ENCODE measurements at regions not wholly inside any gene's neighbourhood (a gene's known extent, or its start where the extent isn't known, plus 50 kb on each side); places are given as distances from the start of the nearest gene placed in this dataset.
"Not testable (repeated sequence)": the region's sequence is repeated elsewhere in the genome, so short reads cannot be mapped to it uniquely, and the experiment has no call there.

DNA sequence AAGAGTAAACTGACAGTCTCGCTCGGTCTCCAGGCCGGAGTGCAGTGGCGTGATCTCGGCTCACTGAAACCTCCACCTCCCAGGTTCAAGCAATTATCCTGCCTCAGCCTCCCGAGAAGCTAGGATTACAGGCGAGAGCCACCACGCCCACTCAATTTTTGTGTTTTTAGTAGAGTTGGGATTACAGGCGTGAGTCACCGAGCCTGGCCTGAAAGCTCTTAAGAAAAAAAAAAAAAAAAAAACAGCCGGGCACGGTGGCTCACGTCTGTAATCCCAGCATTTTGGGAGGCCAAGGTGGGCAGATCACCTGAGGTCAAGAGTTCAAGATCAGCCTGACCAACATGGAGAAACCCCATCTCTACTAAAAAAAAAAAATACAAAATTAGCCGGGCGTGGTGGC lies 55.3 kb upstream of the THOC2 start:
- not testable (repeated sequence) for DNase-seq

DNA sequence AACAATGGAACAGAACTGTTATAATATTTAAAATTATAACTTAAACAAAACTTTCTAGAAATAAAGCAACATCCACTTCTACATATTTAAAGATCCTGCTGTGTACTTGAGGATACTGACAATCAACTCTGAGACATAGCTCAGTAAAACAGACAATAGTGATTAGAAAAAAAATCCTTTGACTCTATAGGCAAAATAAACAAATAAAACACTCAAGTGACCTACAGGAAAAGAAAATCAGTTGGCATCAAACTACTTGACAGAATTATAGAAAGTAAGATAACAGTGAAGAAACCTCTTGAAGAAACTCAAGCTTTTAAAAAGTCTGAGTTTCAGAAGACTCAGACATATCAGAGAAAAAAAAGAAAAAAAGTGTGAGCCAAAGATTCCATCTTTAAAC lies 55.9 kb upstream of the THOC2 start:
- no peak for DNase-seq

DNA sequence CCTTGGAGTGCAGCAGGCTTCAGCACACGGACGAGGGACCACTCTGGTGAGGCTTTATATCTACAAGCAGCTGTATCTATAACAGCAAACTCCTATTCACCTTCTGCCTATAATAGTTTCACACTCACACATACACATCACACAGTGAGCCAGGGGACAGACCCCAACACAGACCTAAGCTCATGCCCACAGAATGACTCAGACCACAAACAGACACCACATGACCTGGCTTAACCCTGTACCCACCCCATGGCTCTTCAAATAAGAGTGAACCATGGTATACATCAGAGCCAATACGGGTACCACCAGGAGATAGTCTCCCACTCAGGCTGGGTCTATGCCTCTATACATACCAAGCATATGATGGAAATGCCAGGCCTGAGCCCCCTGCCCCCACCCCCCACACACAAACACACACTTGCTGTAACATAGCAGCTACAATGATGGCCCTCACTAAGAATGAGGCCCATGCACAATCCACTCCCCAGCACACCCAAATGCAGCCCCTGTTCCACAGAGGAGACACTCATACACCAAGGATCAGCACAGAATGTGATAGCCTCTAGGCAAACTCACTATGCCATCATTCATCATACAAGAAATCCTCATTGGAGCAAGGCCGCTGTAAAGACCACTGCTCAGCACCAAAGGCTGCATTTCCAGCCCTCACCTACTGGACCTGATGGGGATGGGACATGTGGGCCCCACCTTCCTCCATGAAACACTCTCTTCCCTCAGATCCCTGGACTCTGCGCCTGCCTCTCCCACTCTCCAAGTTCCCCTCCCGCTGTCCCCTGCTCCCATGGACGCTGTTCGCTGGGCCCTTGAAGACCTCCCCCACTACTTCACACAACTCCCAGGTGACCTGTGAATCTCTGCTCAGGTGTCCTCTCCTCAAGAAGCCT lies 62.1 kb upstream of the XIAP start:
- no peak for DNase-seq

DNA sequence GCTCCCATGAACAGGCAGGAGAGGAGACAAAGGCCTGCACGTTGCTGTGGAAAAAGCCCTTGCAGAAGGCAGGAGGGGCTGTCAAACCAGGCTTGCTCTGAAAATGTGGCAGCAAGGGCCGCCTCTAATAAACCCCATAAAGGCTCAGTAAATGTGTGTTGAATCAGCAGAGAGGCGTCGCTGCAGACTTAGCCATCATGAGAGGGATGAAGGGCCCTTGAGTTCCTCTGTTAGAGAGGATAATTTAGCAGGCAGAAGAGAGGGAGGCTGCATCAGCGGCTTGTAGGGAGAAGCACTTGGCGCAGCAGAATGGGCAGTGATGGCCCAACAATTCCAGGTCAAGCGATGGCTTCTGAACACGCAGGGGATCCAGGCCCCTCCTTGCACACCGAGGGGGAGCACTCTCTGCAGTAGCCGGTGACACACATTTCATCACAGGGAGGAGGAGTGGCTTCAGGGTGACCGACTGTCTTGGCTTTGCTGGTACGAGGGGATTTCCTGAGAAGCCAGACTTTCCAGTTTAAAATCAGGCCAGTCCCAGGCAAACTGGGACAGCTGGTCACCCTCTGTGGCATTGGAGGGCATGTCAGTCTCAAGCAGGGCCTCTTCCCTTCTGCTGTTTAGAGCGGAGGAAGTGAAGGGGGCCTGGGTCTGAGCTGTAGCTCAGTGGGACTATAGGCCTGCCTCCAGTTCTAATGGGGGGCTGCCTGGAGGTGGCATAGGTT lies 61.0 kb upstream of the XIAP start:
- not testable (repeated sequence) for DNase-seq

DNA sequence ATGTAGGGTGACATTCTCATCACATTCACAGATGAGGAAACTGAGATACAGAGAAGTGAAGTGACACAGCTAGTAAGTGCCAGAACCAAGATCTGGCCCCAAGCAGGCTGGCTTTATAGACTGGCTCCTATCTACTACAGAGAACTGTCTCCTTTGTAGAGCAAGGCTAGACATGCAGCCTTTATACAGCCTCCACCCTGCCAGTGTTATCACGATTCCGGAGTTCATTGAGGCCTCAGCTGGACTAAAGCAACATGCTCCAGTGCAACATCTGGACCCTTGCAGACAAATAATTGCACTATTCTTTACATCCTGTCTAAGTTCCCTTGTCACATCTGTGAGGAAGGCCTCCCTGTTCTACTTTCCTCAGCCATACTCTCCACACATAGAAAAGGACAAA lies 58.0 kb upstream of the XIAP start:
- DNase-seq = no peak

DNA sequence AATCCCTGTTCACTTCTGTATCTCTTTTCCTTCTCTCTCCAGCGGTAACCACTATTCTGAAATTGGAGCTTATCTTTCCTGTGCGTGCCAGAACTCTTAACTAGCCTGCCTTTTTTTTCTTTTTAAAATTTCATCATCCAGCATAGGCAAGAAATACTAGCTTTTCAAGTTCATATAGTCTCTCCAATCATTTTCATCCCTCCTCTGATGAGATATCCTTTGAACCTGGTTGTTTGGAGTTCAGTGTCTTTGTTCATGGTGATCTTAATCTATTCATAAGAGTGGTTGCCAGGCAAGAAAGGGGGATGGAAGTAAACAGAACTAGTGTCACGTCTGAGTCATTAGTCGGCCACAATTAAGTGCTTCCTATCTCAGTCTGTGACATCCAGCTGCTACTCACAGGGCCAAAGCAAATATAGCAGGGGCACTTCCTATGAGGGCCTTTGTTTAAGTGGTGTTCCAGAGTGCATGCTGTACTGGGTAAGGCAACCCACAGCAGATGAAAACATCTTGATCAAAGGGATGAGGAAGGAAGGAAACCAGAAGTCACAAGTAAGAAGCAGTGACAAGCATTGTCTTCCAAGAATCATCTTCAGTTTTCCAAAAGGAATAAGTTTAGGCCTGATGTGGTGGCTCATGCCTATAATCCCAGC lies 56.4 kb upstream of the XIAP start:
- peak; percentile 57 for DNase-seq

DNA sequence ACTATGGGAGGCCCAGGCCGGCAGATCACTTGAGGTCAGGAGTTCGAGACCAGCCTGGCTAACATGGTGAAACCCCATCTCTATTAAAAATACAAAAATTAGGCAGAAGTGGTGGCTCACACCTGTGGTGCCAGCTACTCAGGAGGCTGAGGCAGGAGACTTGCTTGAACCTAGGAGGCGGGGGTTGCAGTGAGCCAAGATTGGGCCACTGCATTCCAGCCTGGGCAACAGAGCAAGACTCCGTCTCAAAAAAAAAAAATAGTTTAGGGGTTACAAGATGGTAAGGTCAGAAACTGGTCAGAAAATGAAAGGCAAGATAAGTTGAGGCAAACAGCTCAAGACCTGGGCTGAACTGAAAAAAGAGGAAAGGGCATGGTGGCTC lies 55.9 kb upstream of the XIAP start:
- DNase-seq = not testable (repeated sequence)

DNA sequence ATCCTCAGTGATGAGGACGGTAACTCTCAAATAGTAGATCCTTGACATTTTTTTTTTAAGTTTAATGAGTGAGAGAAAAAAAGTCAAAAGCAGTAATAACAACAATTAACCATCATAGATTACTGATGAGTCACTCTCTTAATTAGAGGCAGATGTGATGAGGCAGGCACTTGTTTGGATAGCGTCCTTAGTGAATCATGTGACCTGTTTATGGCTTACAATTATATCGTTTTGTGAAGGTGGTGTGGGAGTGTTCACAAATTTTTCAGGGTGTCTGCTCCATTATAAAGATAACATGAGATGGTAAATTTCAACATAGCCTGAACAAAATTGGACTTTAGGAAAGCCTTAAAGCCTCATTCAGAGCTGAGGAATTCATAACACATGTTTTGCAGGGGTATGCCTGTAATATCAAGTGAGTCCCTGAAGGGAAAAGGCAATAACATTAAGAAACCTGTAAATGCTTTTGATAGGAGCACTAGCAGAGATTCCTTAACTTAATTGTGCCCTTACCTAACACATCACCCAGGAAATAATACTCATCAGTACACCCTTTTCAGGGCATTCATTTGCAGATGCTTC lies 51.9 kb upstream of the XIAP start:
- no peak for DNase-seq

DNA sequence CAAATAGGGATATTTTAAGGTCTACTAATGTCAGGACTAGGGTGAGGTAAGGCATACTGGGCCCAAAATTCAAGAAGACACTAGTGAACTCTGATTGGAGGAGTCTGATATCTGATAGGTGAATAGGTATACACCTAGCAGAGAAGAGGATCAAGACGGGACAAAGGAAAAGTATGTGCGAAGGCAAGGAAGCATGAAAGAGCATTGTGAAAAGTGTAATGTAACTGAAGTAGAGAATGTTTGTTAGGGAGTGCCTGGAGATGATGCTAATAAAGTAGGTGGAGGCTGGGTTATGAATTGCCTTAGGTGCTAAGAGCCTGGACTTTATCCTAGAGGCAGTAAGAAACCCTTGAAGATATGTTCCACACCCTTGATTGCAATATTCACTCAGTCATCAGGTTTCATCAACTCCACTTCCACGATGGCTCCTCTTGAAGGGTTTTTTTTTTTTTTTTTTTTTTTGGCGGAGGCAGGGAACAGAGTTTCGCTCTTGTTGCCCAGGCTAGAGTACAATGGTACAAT lies 49.9 kb upstream of the XIAP start:
- no peak for DNase-seq

All from kidney glomerular epithelial cell (primary cell).